Osteocyte (in vitro differentiated cells): ENCODE measurements at regions not wholly inside any gene's neighbourhood (a gene's known extent, or its start where the extent isn't known, plus 50 kb on each side); places are given as distances from the start of the nearest gene placed in this dataset.

Experiments used
- DNase-seq: peaks from one replicate; pipeline ENCODE4 v3.0.0; 2021; ENCODE audit warnings: mixed read lengths; ENCODE audit not compliant: unreplicated experiment; ENCODE audit errors: extremely low spot score
- H3K27ac Mint-ChIP-seq: one replicate; pipeline ENCODE4 v1.8.0; 2021; ENCODE audit warnings: mild to moderate bottlenecking, mixed read lengths; ENCODE audit not compliant: unreplicated experiment
- H3K27me3 Mint-ChIP-seq: one replicate; pipeline ENCODE4 v1.8.0; 2021; ENCODE audit warnings: mixed read lengths; ENCODE audit not compliant: unreplicated experiment
- H3K36me3 Mint-ChIP-seq: one replicate; pipeline ENCODE4 v1.8.0; 2021; ENCODE audit warnings: mixed read lengths; ENCODE audit not compliant: unreplicated experiment
- H3K4me1 Mint-ChIP-seq: one replicate; pipeline ENCODE4 v1.8.0; 2021; ENCODE audit warnings: mixed read lengths; ENCODE audit not compliant: unreplicated experiment
- H3K4me3 Mint-ChIP-seq: one replicate; pipeline ENCODE4 v1.8.0; 2021; ENCODE audit warnings: mild to moderate bottlenecking, moderate library complexity, mixed read lengths; ENCODE audit not compliant: unreplicated experiment
- H3K9me3 Mint-ChIP-seq: one replicate; pipeline ENCODE4 v1.8.0; 2021; ENCODE audit warnings: mixed read lengths; ENCODE audit not compliant: unreplicated experiment
- CTCF ChIP-seq: fragments of 200-600 bp; sonication (generic); IDR thresholded peaks from 2 replicates; pipeline ENCODE4 v1.5.0; 2021; ENCODE audit warnings: antibody characterized with exemption, mild to moderate bottlenecking, moderate library complexity

DNA sequence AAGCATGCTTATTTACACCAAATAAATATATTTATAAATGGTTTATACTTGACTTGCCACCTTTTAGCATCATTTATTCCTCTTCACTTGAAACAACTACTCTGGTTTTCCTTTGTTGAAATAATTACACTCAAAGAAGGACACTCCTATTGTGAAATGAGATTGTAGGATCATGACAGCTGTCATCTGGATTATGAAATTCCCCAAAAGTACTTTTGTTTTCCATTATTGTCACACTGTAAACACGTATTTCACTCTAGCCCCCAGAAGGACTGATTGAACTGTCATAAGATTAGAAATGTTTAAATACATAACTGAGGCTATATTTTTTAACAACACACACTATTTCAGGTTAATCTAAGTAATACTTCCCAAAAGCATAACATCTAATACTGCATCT is 593.8 kb downstream of the LRRIQ3 start:
- no peak for DNase-seq
- no peak for TF ChIP-seq CTCF
- Mint-ChIP-seq H3K9me3 (peaks cover 6% of the 10 kb centered on the region), H3K27me3 (no peaks in the 10 kb centered on the region), H3K36me3 (no peaks in the 10 kb centered on the region), H3K4me3 (no peak overlapping the region), H3K27ac (no peak overlapping the region), H3K4me1 (no peaks in the 10 kb centered on the region)

DNA sequence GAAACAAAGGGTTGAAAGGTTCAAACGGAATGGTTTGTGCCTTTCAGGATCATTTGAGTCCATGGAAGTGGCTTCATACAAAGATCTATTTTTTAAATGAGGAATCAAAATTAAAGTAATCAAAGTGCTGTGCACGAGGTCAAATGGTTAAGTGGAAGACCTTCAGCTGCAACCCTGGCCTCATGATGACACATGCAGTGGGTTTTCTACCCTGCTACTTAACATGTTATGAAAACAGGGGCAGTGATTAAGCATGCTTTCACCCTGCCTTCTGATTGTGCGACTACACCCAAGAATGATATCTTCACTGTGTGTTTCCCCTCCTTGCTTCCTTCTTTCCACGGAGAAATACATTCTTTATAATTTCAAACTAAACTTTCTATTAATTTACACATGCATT is 604.2 kb downstream of the LRRIQ3 start:
- Mint-ChIP-seq H3K4me1 (peaks cover 19% of the 10 kb centered on the region), H3K27ac (peak overlapping the region; percentile 68), H3K4me3 (peak overlapping the region; percentile 33), H3K9me3 (no peaks in the 10 kb centered on the region), H3K27me3 (no peaks in the 10 kb centered on the region), H3K36me3 (no peaks in the 10 kb centered on the region)
- DNase-seq = no peak
- no peak for TF ChIP-seq CTCF

DNA sequence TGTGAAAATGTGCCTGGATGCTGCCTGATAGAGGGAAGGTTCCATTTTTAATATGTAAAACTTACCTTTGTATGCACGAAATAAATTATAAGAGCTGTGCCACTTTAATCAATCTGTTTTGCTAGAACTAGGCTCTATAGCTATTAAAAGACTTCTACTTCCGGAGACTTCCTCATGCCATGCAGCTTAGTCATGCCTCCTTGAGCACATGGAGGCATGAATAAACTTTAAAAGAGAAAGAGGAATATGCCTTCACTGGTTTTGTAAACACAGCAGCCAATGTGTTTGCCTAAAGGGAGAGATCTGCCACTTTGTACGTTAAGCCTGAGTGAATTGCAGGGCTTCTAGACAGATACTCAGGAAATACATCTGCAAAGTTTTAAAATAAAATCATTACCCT is 604.6 kb downstream of the LRRIQ3 start:
- Mint-ChIP-seq H3K36me3 (no peaks in the 10 kb centered on the region), H3K4me1 (peaks cover 19% of the 10 kb centered on the region), H3K9me3 (no peaks in the 10 kb centered on the region), H3K27me3 (no peaks in the 10 kb centered on the region), H3K27ac (peak overlapping the region; percentile 68), H3K4me3 (peak overlapping the region; percentile 33)
- DNase-seq = no peak
- no peak for TF ChIP-seq CTCF

DNA sequence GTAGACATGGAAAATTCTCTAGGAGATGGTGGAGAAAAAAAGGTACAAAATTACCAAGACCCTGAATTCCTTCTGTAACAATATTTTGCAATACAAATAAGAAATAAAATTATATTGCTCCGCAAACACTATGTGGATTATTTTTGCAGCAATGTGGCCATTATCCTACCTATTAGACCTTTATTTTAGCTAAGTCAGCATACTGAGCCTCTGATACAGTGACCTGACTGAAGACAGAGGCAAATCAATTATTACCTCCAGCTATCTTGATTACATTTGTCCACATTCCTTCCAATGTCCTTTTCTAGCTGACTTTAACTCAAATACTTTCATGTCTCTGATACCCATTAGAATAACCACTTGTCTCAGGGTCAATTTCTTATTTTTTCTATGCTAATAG is 610.9 kb downstream of the LRRIQ3 start:
- TF ChIP-seq CTCF = no peak
- no peak for DNase-seq
- Mint-ChIP-seq H3K27ac (no peak overlapping the region), H3K4me3 (no peak overlapping the region), H3K36me3 (no peaks in the 10 kb centered on the region), H3K9me3 (no peaks in the 10 kb centered on the region), H3K4me1 (no peaks in the 10 kb centered on the region), H3K27me3 (peaks cover 20% of the 10 kb centered on the region)

- H3K4me3 Mint-ChIP-seq = no peak overlapping the region
- peaks cover 3% of the 10 kb centered on the region for H3K4me1 Mint-ChIP-seq
- H3K9me3 Mint-ChIP-seq = peaks cover 10% of the 10 kb centered on the region
- H3K27me3 Mint-ChIP-seq = peaks cover 8% of the 10 kb centered on the region
- H3K36me3 Mint-ChIP-seq = no peaks in the 10 kb centered on the region
- DNase-seq = no peak
- no peak for TF ChIP-seq CTCF
- H3K27ac Mint-ChIP-seq = no peak overlapping the region
These were observed 620.8 kb downstream of the LRRIQ3 start for GRCh38 chr1:73577206-73577605.
